ENCODE measurements at regions not wholly inside any gene's neighbourhood (a gene's known extent, or its start where the extent isn't known, plus 50 kb on each side); places are given as distances from the start of the nearest gene placed in this dataset.

DNA sequence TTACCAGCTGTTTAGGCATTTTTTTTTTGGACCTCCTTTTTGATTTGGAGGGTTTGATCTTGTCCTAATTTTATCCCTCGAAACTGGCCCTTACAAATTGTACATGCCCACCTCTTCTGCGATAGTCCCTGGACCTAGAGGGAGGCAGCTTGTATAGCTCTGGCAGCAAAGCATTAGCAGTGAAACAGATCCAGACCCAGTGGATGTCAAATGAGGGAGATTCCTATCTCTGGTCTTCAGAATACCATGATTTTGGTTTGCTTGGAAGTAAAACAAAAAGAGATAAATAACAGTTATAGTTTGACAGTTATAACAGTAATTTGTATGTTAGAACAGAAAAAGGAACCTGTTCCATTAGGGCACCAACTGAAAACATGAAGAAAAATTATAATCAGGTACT lies 123.6 kb downstream of the MIS18A start (continued):
- TF ChIP-seq, protein P1, sequence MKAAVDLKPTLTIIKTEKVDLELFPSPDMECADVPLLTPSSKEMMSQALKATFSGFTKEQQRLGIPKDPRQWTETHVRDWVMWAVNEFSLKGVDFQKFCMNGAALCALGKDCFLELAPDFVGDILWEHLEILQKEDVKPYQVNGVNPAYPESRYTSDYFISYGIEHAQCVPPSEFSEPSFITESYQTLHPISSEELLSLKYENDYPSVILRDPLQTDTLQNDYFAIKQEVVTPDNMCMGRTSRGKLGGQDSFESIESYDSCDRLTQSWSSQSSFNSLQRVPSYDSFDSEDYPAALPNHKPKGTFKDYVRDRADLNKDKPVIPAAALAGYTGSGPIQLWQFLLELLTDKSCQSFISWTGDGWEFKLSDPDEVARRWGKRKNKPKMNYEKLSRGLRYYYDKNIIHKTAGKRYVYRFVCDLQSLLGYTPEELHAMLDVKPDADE (IDR thresholded peaks at IDR 0.05): no peak

DNA sequence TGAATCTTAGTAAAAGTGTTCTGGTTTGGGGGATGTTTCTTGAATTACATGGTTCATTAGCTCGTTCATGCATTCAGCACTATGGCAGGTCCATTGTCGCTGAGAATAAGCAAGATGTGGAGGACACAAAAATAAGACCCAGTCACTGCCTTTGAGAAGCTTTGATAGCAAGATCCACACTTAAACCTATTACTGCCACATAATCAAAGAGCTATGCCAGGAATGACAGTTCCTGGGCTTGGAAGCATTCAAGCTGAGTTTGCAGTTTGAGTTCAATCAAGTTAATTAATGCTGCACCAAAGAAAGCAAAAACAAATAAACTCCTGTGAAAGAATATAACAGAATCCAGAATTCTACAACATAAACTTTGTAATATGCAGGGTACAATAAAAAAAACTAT lies 131.8 kb downstream of the MIS18A start:
- H3K27ac Mint-ChIP-seq: no peak overlapping the region
- H3K4me1 Mint-ChIP-seq: no peaks in the 10 kb centered on the region; the same call in 1 of the 3 replicates
- no peak overlapping the region for H3K4me2 ChIP-seq
- H3K9me3 Mint-ChIP-seq: peaks cover 8% of the 10 kb centered on the region; the same call in 2 of the 3 replicates
- no peak overlapping the region for H3K4me3 ChIP-seq
- no peak overlapping the region for H3K27ac ChIP-seq (ENCODE audit: low read depth)
- H3K36me3 Mint-ChIP-seq (ENCODE audit: low read depth): no peaks in the 10 kb centered on the region
- no peak overlapping the region for H3K4me3 Mint-ChIP-seq
- DNase-seq (ENCODE audit: low spot score) (no peak), ATAC-seq (no peak)
- no peaks in the 10 kb centered on the region for H3K79me2 ChIP-seq (replicated peaks; ENCODE audit: insufficient read depth)
- no peaks in the 10 kb centered on the region for H4K20me1 ChIP-seq (replicated peaks; ENCODE audit: insufficient read depth)
- no peaks in the 10 kb centered on the region for H3K4me1 ChIP-seq (ENCODE audit: insufficient read depth)
- H3K27me3 ChIP-seq (ENCODE audit: insufficient read depth): no peaks in the 10 kb centered on the region
- no peaks in the 10 kb centered on the region for H3F3A ChIP-seq (replicated peaks; ENCODE audit: low read depth)
- H3K27me3 Mint-ChIP-seq (ENCODE audit: insufficient read depth, low read depth, poor library complexity): peaks cover 6% of the 10 kb centered on the region
- no peaks in the 10 kb centered on the region for H3K36me3 ChIP-seq (ENCODE audit: insufficient read depth)
- no peaks in the 10 kb centered on the region for H3K9me2 ChIP-seq (ENCODE audit: insufficient read depth)
- no peak overlapping the region for H2AFZ ChIP-seq
- TF ChIP-seq JUNB (IDR thresholded peaks at IDR 0.05; ENCODE audit: unreplicated experiment): no peak
- TF ChIP-seq STAT1 (IDR thresholded peaks at IDR 0.05; ENCODE audit: unreplicated experiment): no peak
- no peak for TF ChIP-seq ZNF331 (CRISPR knock-in tag; IDR thresholded peaks at IDR 0.05; ENCODE audit: low read depth)
- TF ChIP-seq, protein P2, sequence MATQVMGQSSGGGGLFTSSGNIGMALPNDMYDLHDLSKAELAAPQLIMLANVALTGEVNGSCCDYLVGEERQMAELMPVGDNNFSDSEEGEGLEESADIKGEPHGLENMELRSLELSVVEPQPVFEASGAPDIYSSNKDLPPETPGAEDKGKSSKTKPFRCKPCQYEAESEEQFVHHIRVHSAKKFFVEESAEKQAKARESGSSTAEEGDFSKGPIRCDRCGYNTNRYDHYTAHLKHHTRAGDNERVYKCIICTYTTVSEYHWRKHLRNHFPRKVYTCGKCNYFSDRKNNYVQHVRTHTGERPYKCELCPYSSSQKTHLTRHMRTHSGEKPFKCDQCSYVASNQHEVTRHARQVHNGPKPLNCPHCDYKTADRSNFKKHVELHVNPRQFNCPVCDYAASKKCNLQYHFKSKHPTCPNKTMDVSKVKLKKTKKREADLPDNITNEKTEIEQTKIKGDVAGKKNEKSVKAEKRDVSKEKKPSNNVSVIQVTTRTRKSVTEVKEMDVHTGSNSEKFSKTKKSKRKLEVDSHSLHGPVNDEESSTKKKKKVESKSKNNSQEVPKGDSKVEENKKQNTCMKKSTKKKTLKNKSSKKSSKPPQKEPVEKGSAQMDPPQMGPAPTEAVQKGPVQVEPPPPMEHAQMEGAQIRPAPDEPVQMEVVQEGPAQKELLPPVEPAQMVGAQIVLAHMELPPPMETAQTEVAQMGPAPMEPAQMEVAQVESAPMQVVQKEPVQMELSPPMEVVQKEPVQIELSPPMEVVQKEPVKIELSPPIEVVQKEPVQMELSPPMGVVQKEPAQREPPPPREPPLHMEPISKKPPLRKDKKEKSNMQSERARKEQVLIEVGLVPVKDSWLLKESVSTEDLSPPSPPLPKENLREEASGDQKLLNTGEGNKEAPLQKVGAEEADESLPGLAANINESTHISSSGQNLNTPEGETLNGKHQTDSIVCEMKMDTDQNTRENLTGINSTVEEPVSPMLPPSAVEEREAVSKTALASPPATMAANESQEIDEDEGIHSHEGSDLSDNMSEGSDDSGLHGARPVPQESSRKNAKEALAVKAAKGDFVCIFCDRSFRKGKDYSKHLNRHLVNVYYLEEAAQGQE (IDR thresholded peaks at IDR 0.05; ENCODE audit: unreplicated experiment): no peak
- no peak for TF ChIP-seq EZH2 (IDR thresholded peaks at IDR 0.05; ENCODE audit: low read depth, unreplicated experiment)
- TF ChIP-seq, protein P3, sequence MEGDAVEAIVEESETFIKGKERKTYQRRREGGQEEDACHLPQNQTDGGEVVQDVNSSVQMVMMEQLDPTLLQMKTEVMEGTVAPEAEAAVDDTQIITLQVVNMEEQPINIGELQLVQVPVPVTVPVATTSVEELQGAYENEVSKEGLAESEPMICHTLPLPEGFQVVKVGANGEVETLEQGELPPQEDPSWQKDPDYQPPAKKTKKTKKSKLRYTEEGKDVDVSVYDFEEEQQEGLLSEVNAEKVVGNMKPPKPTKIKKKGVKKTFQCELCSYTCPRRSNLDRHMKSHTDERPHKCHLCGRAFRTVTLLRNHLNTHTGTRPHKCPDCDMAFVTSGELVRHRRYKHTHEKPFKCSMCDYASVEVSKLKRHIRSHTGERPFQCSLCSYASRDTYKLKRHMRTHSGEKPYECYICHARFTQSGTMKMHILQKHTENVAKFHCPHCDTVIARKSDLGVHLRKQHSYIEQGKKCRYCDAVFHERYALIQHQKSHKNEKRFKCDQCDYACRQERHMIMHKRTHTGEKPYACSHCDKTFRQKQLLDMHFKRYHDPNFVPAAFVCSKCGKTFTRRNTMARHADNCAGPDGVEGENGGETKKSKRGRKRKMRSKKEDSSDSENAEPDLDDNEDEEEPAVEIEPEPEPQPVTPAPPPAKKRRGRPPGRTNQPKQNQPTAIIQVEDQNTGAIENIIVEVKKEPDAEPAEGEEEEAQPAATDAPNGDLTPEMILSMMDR (conservative IDR thresholded peaks at IDR 0.05; ENCODE audit: low read depth in 2 of 2): no peak
- TF ChIP-seq CREB1 (CRISPR knock-in tag; IDR thresholded peaks at IDR 0.05; ENCODE audit: low read depth): no peak
- TF ChIP-seq ZNF114 (CRISPR knock-in tag; IDR thresholded peaks at IDR 0.05): no peak
- TF ChIP-seq POLR2AphosphoS5 (IDR thresholded peaks at IDR 0.05; ENCODE audit: low read depth): no peak
- TF ChIP-seq, protein P1 (IDR thresholded peaks at IDR 0.05): no peak
- no peak for TF ChIP-seq EZH2phosphoT487 (IDR thresholded peaks at IDR 0.05; ENCODE audit: unreplicated experiment)
- TF ChIP-seq NANOG (IDR thresholded peaks at IDR 0.05; ENCODE audit: borderline replicate concordance): no peak
